ENCODE measurements at regions not wholly inside any gene's neighbourhood (a gene's known extent, or its start where the extent isn't known, plus 50 kb on each side); places are given as distances from the start of the nearest gene placed in this dataset.

DNA sequence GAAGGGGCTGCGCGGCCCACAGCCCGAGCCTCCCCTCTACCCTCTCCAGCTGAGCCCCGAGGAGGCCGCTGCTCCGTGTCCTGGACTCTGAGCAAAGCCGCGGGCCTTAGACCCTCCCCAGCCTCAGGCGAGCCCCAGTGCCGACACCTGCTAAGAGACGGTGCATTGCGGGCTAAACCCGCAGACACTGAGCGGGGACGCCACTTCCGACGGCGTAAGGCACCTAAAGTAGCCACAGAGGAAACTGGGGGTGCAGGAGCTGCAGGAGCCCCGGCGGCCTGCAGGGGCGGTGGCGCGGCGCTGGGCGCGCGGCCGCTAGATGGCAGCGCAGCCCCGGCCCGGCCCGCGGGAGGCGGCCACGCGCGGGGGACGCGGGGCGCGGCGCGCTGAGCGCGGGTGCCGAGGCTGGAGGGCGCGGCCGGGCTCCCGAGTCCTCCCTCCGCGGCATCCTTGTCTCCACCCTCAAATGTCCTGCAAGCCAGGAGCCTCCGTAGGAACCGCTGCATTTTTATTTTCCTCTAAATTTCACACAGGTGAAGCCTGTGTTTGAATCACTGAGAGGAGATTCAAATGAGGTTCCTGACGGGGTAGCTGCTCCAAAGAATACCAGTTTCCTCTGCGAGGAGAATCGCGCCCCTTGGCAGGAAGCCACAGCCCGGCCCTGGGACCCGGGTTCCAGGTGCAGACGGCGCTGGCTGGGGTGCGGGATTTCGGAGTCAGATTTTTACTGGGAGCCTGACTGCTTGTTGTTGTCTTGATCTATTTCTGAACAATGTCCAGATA, 650.5 kb downstream of the GALR1 start:
- Mint-ChIP-seq H3K27me3 (ENCODE audit: low read depth) (peaks cover 6% of the 10 kb centered on the region), H3K36me3 (ENCODE audit: insufficient read depth in 2 of 2) (no peaks in the 10 kb centered on the region), H3K27ac (no peak overlapping the region), H3K4me1 (ENCODE audit: low read depth) (no peaks in the 10 kb centered on the region), H3K9me3 (no peaks in the 10 kb centered on the region), H3K4me3 (peak overlapping the region; percentile 71 to 76)
- peak; percentile 57 to 74 for DNase-seq
- ATAC-seq (replicated peaks in 1 of 2), result peak; percentile 98 to 99

DNA sequence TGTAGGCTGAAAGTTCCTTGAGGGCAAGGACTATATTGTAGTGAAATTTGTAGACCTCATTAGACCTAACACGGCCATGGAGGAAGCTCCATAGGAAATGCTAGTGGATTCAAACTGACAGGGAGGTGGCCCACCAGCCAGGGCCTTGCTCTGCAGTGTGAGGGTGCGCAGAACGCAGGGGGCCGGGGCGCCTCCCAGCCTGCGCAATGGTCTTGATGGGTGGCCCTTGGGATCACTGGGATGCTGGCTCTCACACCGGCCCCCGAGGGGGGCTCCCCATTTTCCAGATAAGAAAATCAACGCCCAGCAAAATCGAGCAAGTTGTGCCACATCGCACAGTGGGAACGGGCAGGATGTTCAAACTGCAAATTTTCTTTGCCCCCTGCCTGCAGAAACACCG, 655.4 kb downstream of the GALR1 start:
- no peaks in the 10 kb centered on the region for H3K4me1 Mint-ChIP-seq (ENCODE audit: low read depth)
- H3K27me3 Mint-ChIP-seq (ENCODE audit: low read depth), result no peaks in the 10 kb centered on the region
- no peaks in the 10 kb centered on the region for H3K9me3 Mint-ChIP-seq
- no peak for ATAC-seq (replicated peaks in 1 of 2)
- no peak for DNase-seq
- no peak overlapping the region for H3K4me3 Mint-ChIP-seq
- H3K36me3 Mint-ChIP-seq (ENCODE audit: insufficient read depth in 2 of 2), result no peaks in the 10 kb centered on the region
- H3K27ac Mint-ChIP-seq, result no peak overlapping the region

DNA sequence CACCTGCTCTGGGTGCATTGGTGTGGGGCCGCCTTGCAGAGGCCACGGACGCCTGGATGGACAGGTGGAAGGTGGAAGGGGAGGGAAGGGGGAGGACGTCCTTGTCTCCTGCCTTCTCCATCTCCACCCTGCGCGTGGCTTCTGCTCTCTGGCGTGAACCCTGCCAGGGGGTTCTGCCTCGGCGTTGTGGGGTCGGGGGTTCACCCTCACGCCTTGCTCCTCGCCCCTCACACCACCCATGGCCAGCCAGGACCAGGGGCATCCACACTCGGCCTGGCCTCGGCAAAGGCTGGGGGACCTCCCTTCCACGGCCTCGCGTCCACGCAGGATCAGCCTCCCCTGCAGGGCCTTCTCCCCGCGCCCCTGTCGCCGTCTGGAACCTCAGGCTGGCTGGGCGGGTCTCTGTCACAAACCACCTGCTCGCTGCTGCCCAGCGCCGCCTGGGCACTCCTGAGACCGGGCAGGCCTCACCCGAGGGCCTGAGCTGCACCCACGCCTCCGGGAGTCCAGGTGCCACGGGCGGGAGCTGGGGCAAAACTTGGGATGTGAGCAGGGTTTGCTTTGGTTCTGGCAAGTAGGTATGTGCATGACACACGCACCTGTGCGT, 655.9 kb downstream of the GALR1 start:
- Mint-ChIP-seq H3K36me3 (ENCODE audit: insufficient read depth in 2 of 2) (no peaks in the 10 kb centered on the region), H3K9me3 (no peaks in the 10 kb centered on the region), H3K4me1 (ENCODE audit: low read depth) (no peaks in the 10 kb centered on the region), H3K4me3 (no peak overlapping the region), H3K27ac (no peak overlapping the region), H3K27me3 (ENCODE audit: low read depth) (no peaks in the 10 kb centered on the region)
- no peak for DNase-seq
- ATAC-seq (replicated peaks in 1 of 2), result no peak

DNA sequence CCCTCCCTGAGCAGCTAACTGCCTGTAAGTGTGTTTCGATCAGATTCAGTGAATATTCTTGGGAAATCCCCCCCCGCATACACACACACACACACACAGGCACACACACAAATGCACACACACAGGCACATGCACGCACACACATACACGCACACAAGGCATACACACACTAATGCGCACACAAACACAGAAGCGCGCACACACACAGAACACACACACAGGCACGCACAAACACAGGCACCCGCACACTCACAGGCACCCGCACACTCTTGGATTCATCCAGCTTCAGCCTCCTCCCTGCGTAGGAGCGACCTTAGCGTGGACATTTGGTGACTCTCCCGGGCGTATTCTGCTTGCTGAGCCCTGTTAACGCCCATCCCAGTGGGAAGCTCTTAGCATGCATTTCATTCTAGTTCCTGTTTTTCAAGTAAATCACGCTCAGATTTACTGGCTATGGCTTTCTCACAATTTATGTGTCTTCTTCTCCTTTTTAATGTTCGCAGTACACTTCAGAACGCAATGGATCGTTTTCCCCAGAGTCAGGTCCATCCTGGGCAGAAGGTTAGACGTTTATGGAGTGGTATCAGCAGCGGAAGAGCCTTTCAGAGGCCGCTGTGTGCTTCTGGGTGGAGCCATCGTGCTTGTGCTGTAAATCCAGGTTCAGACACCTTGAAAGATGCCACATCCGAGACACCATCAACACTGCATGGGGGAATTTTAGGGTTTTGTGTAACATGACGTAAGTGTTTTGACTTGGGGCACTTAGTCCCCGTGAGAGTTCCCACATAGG, 656.6 kb downstream of the GALR1 start:
- H3K4me1 Mint-ChIP-seq (ENCODE audit: low read depth), result no peaks in the 10 kb centered on the region
- no peaks in the 10 kb centered on the region for H3K9me3 Mint-ChIP-seq
- H3K27ac Mint-ChIP-seq, result no peak overlapping the region
- H3K27me3 Mint-ChIP-seq (ENCODE audit: low read depth), result peaks cover 4% of the 10 kb centered on the region
- no peak for ATAC-seq (replicated peaks in 1 of 2)
- no peaks in the 10 kb centered on the region for H3K36me3 Mint-ChIP-seq (ENCODE audit: insufficient read depth in 2 of 2)
- no peak for DNase-seq
- no peak overlapping the region for H3K4me3 Mint-ChIP-seq

DNA sequence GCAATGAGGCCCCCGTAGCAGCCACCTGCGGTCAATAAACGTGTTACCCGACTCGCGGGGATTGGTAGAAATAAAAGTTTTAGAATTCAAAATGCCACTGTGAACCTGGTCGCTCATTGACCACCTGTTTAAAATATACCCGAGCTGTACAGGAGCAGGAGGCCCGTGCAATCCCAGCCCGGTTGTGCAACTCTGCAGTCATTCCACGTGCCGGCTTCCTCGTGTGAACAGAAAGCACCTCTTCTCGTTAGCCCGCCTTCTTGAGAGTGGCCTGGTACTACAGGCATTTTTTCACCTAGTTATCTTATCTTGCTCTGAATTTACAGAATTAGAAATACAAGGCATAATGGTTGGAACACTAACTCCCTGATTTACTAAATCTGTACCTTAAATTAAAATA, 660.7 kb downstream of the GALR1 start:
- H3K36me3 Mint-ChIP-seq (ENCODE audit: insufficient read depth in 2 of 2), result no peaks in the 10 kb centered on the region
- no peaks in the 10 kb centered on the region for H3K9me3 Mint-ChIP-seq
- no peak for ATAC-seq (replicated peaks in 1 of 2)
- peaks cover 5% of the 10 kb centered on the region for H3K27me3 Mint-ChIP-seq (ENCODE audit: low read depth)
- H3K4me3 Mint-ChIP-seq, result no peak overlapping the region
- no peak overlapping the region for H3K27ac Mint-ChIP-seq
- no peaks in the 10 kb centered on the region for H3K4me1 Mint-ChIP-seq (ENCODE audit: low read depth)
- DNase-seq, result no peak

DNA sequence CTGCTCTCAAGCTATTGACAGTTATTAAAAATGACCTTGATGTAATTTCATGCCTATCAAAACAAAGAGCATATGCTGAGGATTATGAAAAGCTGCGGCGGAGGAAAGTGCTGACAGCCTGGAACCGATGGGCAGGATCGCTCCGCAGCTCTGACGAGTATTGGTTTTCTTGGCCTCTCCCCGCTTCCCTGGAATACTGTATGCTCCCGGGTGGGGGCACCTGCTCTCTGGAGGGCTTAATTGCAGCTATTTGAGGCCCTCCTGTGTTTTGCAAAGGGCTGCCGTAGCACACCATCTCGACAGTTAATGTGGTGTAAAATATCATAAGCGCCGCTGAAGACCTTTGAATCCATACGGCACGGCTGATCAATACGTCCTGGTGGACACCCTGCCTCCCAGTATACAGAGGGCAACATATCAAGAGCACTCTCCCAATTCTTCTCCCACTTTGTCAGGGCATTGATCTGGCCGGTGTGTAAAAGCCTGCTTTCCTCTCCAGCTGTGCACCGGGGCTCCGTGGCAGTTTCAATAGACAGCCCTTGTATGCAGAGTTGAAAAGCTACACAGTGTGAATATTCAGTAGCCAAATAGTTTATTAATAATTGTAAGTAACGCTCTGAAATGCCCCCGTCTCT, 662.4 kb downstream of the GALR1 start:
- DNase-seq (no peak), ATAC-seq (replicated peaks in 1 of 2) (no peak)
- Mint-ChIP-seq H3K4me1 (ENCODE audit: low read depth) (no peaks in the 10 kb centered on the region), H3K27me3 (ENCODE audit: low read depth) (peaks cover 5% of the 10 kb centered on the region), H3K9me3 (no peaks in the 10 kb centered on the region), H3K27ac (no peak overlapping the region), H3K4me3 (no peak overlapping the region), H3K36me3 (ENCODE audit: insufficient read depth in 2 of 2) (no peaks in the 10 kb centered on the region)

DNA sequence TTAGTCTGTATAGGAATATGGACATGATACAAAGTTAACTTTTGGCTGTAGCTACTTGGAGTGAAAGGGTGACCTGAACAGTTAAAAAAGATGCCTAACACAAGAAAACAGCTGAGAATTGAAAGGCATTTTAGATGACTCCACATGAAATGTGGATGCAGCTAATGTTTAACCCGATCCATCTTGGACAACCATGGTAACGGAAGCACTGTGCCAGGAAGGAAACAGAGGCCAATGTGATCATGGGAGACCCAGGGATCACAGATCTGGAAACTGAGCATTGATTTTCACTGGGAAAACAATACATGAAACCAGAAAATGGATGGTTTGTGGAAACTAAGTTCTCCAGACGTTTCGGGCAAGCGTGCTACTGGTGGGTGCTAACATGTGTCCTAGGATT, 669.1 kb downstream of the GALR1 start:
- H3K36me3 Mint-ChIP-seq (ENCODE audit: insufficient read depth in 2 of 2), result no peaks in the 10 kb centered on the region
- ATAC-seq (replicated peaks in 1 of 2), result no peak

DNA sequence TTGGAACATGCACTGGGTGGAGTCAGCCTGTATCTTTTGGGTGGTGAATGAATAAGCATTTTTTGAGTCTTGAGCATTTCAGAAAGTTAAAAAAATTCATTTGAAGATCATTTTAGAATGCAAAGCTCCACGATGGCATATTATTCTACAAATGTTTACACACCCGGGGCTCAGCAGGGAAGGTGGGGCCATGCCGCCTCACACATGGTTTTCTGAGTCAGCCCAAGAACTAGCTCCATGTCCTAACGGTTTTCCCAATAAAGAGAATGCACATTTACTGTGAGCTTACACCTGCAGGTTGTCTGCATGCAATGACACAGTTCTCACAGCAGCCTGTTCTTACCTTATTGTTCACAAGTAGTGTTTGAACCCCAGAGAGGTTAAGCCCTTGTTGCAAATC, 670.3 kb downstream of the GALR1 start:
- Mint-ChIP-seq H3K4me3 (no peak overlapping the region), H3K4me1 (ENCODE audit: low read depth) (no peaks in the 10 kb centered on the region), H3K27ac (no peak overlapping the region), H3K36me3 (ENCODE audit: insufficient read depth in 2 of 2) (no peaks in the 10 kb centered on the region), H3K9me3 (no peaks in the 10 kb centered on the region), H3K27me3 (ENCODE audit: low read depth) (no peaks in the 10 kb centered on the region)
- DNase-seq (no peak), ATAC-seq (replicated peaks in 1 of 2) (no peak)

More for the DNA sequence above, 669.1 kb downstream of the GALR1 start:
- Mint-ChIP-seq H3K4me1 (ENCODE audit: low read depth) (no peaks in the 10 kb centered on the region), H3K27ac (no peak overlapping the region), H3K4me3 (no peak overlapping the region), H3K9me3 (no peaks in the 10 kb centered on the region), H3K27me3 (ENCODE audit: low read depth) (no peaks in the 10 kb centered on the region)
- no peak for DNase-seq

DNA sequence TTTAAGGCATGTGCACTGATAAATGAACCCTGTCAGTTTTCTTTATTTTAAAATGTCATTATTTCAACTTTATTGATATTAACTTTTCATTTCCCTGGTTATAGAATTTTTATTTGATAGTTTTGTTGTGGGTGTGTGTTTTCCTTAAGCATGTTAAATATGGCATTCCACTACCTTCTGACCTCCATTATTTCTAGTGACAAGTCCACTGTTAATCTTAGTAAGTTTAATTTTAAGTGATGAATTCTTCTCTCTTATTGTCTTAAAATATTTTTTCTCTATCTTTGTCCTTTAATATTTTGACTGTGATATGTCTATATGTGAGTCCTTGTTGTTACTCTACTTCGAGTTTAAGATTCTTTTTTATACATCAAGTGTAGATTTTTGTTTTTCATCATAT, 685.7 kb downstream of the GALR1 start:
- H3K4me3 Mint-ChIP-seq, result no peak overlapping the region
- no peak for ATAC-seq (replicated peaks in 1 of 2)
- no peak overlapping the region for H3K27ac Mint-ChIP-seq
- DNase-seq, result no peak
- H3K36me3 Mint-ChIP-seq (ENCODE audit: insufficient read depth in 2 of 2), result no peaks in the 10 kb centered on the region
- no peaks in the 10 kb centered on the region for H3K4me1 Mint-ChIP-seq (ENCODE audit: low read depth)
- peaks cover 3 to 5% of the 10 kb centered on the region in 2 donors for H3K9me3 Mint-ChIP-seq
- H3K27me3 Mint-ChIP-seq (ENCODE audit: low read depth), result no peaks in the 10 kb centered on the region

DNA sequence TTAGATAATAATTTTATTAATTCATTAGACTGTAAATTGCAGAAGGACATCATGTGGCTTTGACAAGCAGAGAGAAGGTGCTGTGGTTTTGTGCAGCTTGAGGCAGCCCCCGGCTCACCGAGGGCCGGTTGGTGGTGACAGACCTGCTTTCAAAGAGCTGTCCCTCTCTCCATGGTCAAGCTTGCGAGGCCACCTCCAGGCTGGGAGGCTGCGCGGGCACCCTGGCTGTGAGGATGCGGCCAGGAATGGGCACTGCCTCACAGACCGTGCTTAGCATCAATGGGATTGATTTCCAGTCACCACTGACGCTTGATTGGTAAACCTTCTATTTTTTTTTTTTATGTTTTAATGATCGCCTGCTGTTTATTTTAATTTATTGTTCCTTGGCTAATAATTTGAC, 690.9 kb downstream of the GALR1 start:
- H3K27me3 Mint-ChIP-seq (ENCODE audit: low read depth), result no peaks in the 10 kb centered on the region
- H3K4me1 Mint-ChIP-seq (ENCODE audit: low read depth), result no peaks in the 10 kb centered on the region
- H3K9me3 Mint-ChIP-seq, result peaks cover 2 to 5% of the 10 kb centered on the region in 2 donors
- H3K27ac Mint-ChIP-seq, result no peak overlapping the region
- no peak for DNase-seq
- no peak overlapping the region for H3K4me3 Mint-ChIP-seq
- H3K36me3 Mint-ChIP-seq (ENCODE audit: insufficient read depth in 2 of 2), result no peaks in the 10 kb centered on the region
- ATAC-seq (replicated peaks in 1 of 2), result no peak

DNA sequence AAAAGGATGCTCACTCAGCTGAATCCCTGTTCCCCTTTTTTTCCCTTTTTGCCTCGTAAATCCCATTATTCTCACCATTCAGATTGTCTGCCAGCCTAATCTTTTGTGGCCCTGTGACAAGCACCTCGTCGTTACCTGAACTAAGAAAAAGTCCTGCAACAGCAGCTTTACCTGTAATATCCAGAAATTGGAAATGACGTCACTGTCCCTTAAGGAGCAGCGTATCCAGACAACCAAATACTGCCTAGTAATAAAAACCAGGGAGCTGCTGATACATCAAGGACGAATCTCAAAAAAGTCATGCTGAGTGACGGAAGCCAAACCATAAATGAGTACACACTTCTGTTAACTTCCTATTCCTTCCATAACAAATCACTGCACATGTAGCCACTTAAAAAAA, 694.9 kb downstream of the GALR1 start:
- H3K4me1 Mint-ChIP-seq (ENCODE audit: low read depth), result no peaks in the 10 kb centered on the region

DNA sequence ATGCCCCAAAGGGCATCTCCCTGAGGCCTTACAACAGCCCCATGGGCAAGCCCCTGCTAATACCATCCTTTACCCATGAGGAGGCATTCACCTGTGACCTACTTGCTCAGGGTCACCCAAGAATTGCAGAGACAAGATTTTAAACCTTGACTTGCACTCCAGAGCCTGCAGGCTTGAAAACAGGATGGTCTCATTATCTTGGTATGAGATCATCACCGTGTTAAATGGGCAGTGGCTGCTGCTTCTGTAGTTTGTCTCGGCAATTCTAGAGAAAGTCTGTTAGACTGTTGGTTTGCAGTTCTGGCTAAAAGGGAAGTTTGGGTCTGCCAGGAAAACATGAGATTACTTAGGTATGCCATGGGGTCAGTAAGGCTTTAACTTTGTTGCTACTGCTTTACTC, 698.9 kb downstream of the GALR1 start:
- no peaks in the 10 kb centered on the region for H3K4me1 Mint-ChIP-seq (ENCODE audit: low read depth)

More for the DNA sequence above, 694.9 kb downstream of the GALR1 start:
- H3K27me3 Mint-ChIP-seq (ENCODE audit: low read depth), result no peaks in the 10 kb centered on the region
- no peaks in the 10 kb centered on the region for H3K9me3 Mint-ChIP-seq
- DNase-seq, result no peak
- no peak for ATAC-seq (replicated peaks in 1 of 2)
- H3K4me3 Mint-ChIP-seq, result no peak overlapping the region
- H3K36me3 Mint-ChIP-seq (ENCODE audit: insufficient read depth in 2 of 2), result no peaks in the 10 kb centered on the region
- H3K27ac Mint-ChIP-seq, result no peak overlapping the region

DNA sequence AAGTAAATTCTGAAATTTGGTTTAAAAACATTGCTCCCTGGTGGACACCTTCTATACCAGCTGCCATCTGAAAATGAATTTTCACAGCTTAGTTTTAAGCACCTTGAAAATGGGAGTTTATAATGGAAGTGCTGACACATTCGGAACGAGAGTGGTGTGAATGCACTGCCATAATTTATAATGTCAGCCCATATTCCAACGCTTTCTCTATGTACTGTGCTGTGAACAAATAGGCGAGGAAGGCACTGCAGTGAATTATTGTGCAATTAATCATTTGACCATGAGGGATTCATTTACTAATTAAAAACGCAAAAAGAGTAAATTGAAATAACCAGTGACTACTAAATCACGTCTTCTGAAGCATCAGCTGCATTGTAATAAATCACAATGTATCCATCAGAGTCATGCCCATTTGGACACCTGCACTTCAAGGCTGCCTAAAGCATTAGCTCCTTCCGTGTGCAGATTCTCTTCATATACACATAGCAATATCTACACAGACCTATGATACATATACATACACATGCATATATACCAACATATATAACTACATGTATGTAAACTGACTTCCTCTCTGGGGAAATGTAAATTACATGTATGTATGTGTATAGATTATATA, 699.8 kb downstream of the GALR1 start:
- Mint-ChIP-seq H3K4me3 (no peak overlapping the region), H3K36me3 (ENCODE audit: insufficient read depth in 2 of 2) (peaks cover 0 to 1% of the 10 kb centered on the region in 2 donors), H3K27me3 (ENCODE audit: low read depth) (no peaks in the 10 kb centered on the region), H3K9me3 (peaks cover 6 to 8% of the 10 kb centered on the region in 2 donors), H3K27ac (no peak overlapping the region), H3K4me1 (ENCODE audit: low read depth) (no peaks in the 10 kb centered on the region)
- DNase-seq (no peak), ATAC-seq (replicated peaks in 1 of 2) (no peak)

More for the DNA sequence above, 698.9 kb downstream of the GALR1 start:
- Mint-ChIP-seq H3K36me3 (ENCODE audit: insufficient read depth in 2 of 2) (peaks cover 0 to 1% of the 10 kb centered on the region in 2 donors), H3K27ac (no peak overlapping the region), H3K4me3 (no peak overlapping the region), H3K9me3 (peaks cover 4 to 8% of the 10 kb centered on the region in 2 donors), H3K27me3 (ENCODE audit: low read depth) (no peaks in the 10 kb centered on the region)
- no peak for DNase-seq
- no peak for ATAC-seq (replicated peaks in 1 of 2)

All from activated T-cell treated with anti-CD3 and anti-CD28 coated beads, Interleukin-2, amount 50 U/mL, for 72 hours (primary cell).